Caco-2 (cell line): ENCODE measurements at regions not wholly inside any gene's neighbourhood (a gene's known extent, or its start where the extent isn't known, plus 50 kb on each side); places are given as distances from the start of the nearest gene placed in this dataset.
A peak's percentile ranks its signal among the peaks of the same experiment; 100 is the strongest.

Experiments
- BruUV-seq: library from RNA; stranded (reverse); fragments of 400-500 nt; replicated peaks from 2 replicates; lab custom pipeline; 2021; lab: Mats Ljungman, UMichigan
- CTCF ChIA-PET: fragments of 300-600 bp; sonication (Branson Sonifier 250); formaldehyde crosslinking; loops from one replicate; lab custom pipeline; 2022; ENCODE audit warnings: antibody characterized with exemption; lab: Charles Lee
- POLR2A ChIA-PET: fragments of 300-600 bp; sonication (Branson Sonifier 250); formaldehyde crosslinking; loops from one replicate; lab custom pipeline; 2022; ENCODE audit warnings: antibody characterized with exemption; lab: Charles Lee
- DNase-seq, 2 experiments: peaks; one replicate each; pipeline versions ENCODE4 v3.0.0 to v3.0.0-alpha.2; 2020 to 2022
- H3K27me3 ChIP-seq: replicated peaks from 2 replicates; pipeline ENCODE4 v1.6.0; 2011; ENCODE audit warnings: low read length; ENCODE audit not compliant: control insufficient read depth, insufficient read depth
- H3K36me3 ChIP-seq: 2 replicates; pipeline ENCODE4 v1.5.1; 2011; ENCODE audit warnings: low read length; ENCODE audit not compliant: control insufficient read depth, insufficient read depth
- H3K4me1 ChIP-seq: fragments of 250-450 bp; sonication (Bioruptor Pico); 2 replicates; pipeline ENCODE4 v1.5.1; 2020; ENCODE audit warnings: mild to moderate bottlenecking
- H3K4me3 ChIP-seq: 2 replicates; pipeline ENCODE4 v1.5.1; 2011; ENCODE audit warnings: low read depth, mild to moderate bottlenecking, control low read depth, low read length
- H3K9me3 ChIP-seq: fragments of 250-450 bp; sonication (Bioruptor Pico); 2 replicates; pipeline ENCODE4 v1.5.1; 2020; ENCODE audit warnings: mild to moderate bottlenecking, moderate library complexity
- H3K27ac Mint-ChIP-seq: one replicate; pipeline ENCODE4 v1.8.0; 2022; ENCODE audit warnings: mixed read lengths; ENCODE audit not compliant: unreplicated experiment
- H3K27me3 Mint-ChIP-seq: one replicate; pipeline ENCODE4 v1.8.0; 2022; ENCODE audit warnings: mixed read lengths; ENCODE audit not compliant: insufficient read depth, unreplicated experiment
- H3K36me3 Mint-ChIP-seq: one replicate; pipeline ENCODE4 v1.8.0; 2022; ENCODE audit warnings: mild to moderate bottlenecking, mixed read lengths; ENCODE audit not compliant: insufficient read depth, unreplicated experiment
- H3K4me1 Mint-ChIP-seq: one replicate; pipeline ENCODE4 v1.8.0; 2022; ENCODE audit warnings: low read depth, mixed read lengths; ENCODE audit not compliant: unreplicated experiment
- H3K4me3 Mint-ChIP-seq: one replicate; pipeline ENCODE4 v1.8.0; 2022; ENCODE audit warnings: mild to moderate bottlenecking, moderate library complexity, mixed read lengths; ENCODE audit not compliant: unreplicated experiment
- H3K9me3 Mint-ChIP-seq: one replicate; pipeline ENCODE4 v1.8.0; 2022; ENCODE audit warnings: mixed read lengths; ENCODE audit not compliant: unreplicated experiment
- intact Hi-C: fragments of 100-400 bp; cut with micrococcal nuclease; formaldehyde crosslinking; loops from one replicate; pipeline ENCODE4 v1.10.0; 2022; ENCODE audit not compliant: unreplicated experiment
- TF ChIP-seq, protein P1 (sequence below), 2 experiments: fragments of 200-600 bp in 1 of 2; IDR thresholded peaks; 1 replicate in 1 of 2; 2 replicates in 1 of 2; pipeline versions ENCODE4 v1.5.1 to v1.8.0; 2011 to 2022; ENCODE audit warnings: antibody characterized with exemption in 1 of 2, control low read depth in 1 of 2, inconsistent platforms in 1 of 2, low read depth in 1 of 2, low read length in 1 of 2, mild to moderate bottlenecking in 1 of 2, moderate library complexity in 1 of 2; ENCODE audit not compliant: insufficient read depth in 1 of 2, severe bottlenecking in 1 of 2, unreplicated experiment in 1 of 2

DNA sequence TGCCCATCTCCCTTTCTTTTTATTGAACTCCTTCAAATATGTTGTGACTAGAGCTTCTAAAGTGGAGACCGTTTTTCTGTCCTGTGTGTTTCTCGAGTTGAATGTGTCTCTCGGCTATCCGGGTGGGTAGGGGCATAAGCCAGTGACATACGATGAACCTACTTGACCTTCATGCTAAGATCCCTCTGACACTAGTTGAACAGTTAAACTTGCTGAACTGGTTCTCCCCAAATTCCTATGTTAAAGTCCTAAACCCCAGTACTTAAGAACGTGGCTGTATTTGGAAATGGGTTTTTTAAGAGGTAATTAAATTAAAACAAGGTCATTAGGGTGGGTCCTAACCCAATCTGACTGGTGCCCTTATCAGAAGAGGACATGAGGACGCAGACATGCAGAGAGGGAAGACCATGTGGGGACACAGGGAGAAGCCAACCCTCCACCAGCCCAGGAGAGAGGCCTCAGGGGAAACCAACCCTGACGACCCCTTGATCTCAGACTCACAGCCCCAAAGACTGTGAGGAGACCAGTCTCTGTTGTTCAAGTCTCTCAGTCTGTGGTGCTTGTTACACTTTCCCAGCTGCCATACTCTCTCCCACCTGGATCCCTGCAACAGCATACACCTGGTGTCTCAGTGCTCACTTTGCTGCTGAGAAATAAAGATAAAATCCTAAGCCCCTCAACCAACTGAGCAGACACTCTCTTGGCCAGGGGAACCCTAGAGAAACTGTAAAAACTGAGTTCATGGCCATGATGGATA lies 208.4 kb downstream of the MYLK4 start:
- H3K4me3 ChIP-seq, result no peak overlapping the region
- ChIA-PET POLR2A (interaction anchor here (0.6 to 0.7 kb wide), 2 partner anchors 27 to 47 kb away, joined by 3 read pairs; no protein-coding TSS in a partner anchor), CTCF (interaction anchor here (0.7 to 1.2 kb wide), 2 partner anchors 27 to 47 kb away, joined by 3 to 4 read pairs; no protein-coding TSS in a partner anchor)
- no TSS peak for BruUV-seq
- DNase-seq, result peak in 1 of 2 experiments; percentile 7
- peaks cover 21% of the 10 kb centered on the region for H3K4me1 ChIP-seq
- peaks cover 11% of the 10 kb centered on the region for H3K9me3 Mint-ChIP-seq
- no peaks in the 10 kb centered on the region for H3K27me3 ChIP-seq
- no peaks in the 10 kb centered on the region for H3K27me3 Mint-ChIP-seq
- intact Hi-C loops, result no loop called here
- no peaks in the 10 kb centered on the region for H3K36me3 ChIP-seq
- peaks cover 3% of the 10 kb centered on the region; the same call in 1 of the 2 replicates for H3K9me3 ChIP-seq
- TF ChIP-seq, protein P1, sequence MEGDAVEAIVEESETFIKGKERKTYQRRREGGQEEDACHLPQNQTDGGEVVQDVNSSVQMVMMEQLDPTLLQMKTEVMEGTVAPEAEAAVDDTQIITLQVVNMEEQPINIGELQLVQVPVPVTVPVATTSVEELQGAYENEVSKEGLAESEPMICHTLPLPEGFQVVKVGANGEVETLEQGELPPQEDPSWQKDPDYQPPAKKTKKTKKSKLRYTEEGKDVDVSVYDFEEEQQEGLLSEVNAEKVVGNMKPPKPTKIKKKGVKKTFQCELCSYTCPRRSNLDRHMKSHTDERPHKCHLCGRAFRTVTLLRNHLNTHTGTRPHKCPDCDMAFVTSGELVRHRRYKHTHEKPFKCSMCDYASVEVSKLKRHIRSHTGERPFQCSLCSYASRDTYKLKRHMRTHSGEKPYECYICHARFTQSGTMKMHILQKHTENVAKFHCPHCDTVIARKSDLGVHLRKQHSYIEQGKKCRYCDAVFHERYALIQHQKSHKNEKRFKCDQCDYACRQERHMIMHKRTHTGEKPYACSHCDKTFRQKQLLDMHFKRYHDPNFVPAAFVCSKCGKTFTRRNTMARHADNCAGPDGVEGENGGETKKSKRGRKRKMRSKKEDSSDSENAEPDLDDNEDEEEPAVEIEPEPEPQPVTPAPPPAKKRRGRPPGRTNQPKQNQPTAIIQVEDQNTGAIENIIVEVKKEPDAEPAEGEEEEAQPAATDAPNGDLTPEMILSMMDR (IDR thresholded peaks at IDR 0.05; ENCODE audit: insufficient read depth in 1 of 2, low read depth in 1 of 2, low read length in 1 of 2, severe bottlenecking in 1 of 2, unreplicated experiment in 1 of 2), result no peak
- H3K4me1 Mint-ChIP-seq, result peaks cover 13% of the 10 kb centered on the region
- H3K36me3 Mint-ChIP-seq, result peaks cover 5% of the 10 kb centered on the region
- peak overlapping the region; percentile 28 for H3K4me3 Mint-ChIP-seq
- peak overlapping the region; percentile 68 for H3K27ac Mint-ChIP-seq

DNA sequence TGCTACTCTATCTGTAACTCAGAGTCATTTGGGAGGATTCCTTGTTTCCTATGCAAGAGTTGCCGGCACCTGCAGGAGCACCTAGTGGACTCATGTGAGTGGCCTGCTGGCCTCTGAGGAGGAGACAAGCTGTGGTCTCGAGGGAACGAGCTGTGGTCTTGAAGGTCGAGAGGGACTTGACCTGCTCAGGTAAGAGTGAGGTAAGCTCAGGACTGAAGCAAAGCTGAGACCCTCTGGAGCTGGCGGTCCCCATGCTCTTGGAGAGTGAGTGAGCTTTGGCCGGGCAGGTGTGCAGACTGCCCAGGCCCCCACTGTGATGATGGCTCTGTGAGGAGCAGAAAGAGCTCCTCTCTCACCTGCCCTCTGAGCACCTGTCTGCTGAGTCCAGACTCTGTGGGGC lies 214.3 kb downstream of the MYLK4 start:
- H3K4me1 Mint-ChIP-seq, result no peaks in the 10 kb centered on the region
- peaks cover 11% of the 10 kb centered on the region for H3K9me3 Mint-ChIP-seq
- TF ChIP-seq, protein P1 (IDR thresholded peaks at IDR 0.05; ENCODE audit: insufficient read depth in 1 of 2, low read depth in 1 of 2, low read length in 1 of 2, severe bottlenecking in 1 of 2, unreplicated experiment in 1 of 2), result no peak
- no peaks in the 10 kb centered on the region for H3K9me3 ChIP-seq
- ChIA-PET POLR2A (no interaction called here), CTCF (no interaction called here)
- H3K27me3 Mint-ChIP-seq, result no peaks in the 10 kb centered on the region
- no peaks in the 10 kb centered on the region for H3K36me3 Mint-ChIP-seq
- DNase-seq, result no peak
- H3K36me3 ChIP-seq, result no peaks in the 10 kb centered on the region
- no peak overlapping the region for H3K4me3 ChIP-seq
- intact Hi-C loops, result no loop called here
- H3K27me3 ChIP-seq, result no peaks in the 10 kb centered on the region; the same call in 1 of the 2 replicates
- BruUV-seq, result no TSS peak
- H3K27ac Mint-ChIP-seq, result no peak overlapping the region
- H3K4me1 ChIP-seq, result peaks cover under 1% of the 10 kb centered on the region; the same call in 1 of the 2 replicates
- no peak overlapping the region for H3K4me3 Mint-ChIP-seq

DNA sequence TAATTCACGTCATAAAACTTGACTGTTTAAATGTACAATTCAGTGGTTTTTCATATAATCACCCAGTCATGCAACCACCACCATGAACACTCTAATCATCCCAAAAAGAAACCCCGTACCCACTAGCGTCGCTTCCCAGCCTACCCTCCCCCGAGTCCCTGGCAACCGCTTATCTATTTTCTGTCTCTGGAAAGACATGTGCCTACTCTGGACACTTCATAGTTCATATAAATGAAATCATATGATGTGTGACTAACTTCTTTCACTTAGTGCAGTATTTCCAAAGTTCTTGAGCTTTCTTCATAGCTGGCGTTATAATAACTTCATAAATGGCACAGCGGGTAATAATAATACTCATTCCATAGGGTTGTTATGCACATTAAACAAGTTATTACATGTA lies 215.2 kb downstream of the MYLK4 start:
- Histone ChIP-seq H3K27me3 (no peaks in the 10 kb centered on the region; the same call in 1 of the 2 replicates), H3K4me3 (no peak overlapping the region), H3K9me3 (no peaks in the 10 kb centered on the region), H3K4me1 (no peaks in the 10 kb centered on the region), H3K36me3 (no peaks in the 10 kb centered on the region)
- no peak overlapping the region for H3K4me3 Mint-ChIP-seq
- no peaks in the 10 kb centered on the region for H3K27me3 Mint-ChIP-seq
- TF ChIP-seq, protein P1 (IDR thresholded peaks at IDR 0.05; ENCODE audit: insufficient read depth in 1 of 2, low read depth in 1 of 2, low read length in 1 of 2, severe bottlenecking in 1 of 2, unreplicated experiment in 1 of 2), result no peak
- intact Hi-C loops, result no loop called here
- H3K9me3 Mint-ChIP-seq, result peaks cover 18% of the 10 kb centered on the region
- ChIA-PET CTCF (no interaction called here), POLR2A (no interaction called here)
- H3K4me1 Mint-ChIP-seq, result no peaks in the 10 kb centered on the region
- DNase-seq, result no peak
- H3K36me3 Mint-ChIP-seq, result no peaks in the 10 kb centered on the region
- no peak overlapping the region for H3K27ac Mint-ChIP-seq
- no TSS peak for BruUV-seq
